IMR-90 (cell line): ENCODE measurements at regions not wholly inside any gene's neighbourhood (a gene's known extent, or its start where the extent isn't known, plus 50 kb on each side); places are given as distances from the start of the nearest gene placed in this dataset.

ENCODE experiments used
- ATAC-seq: fragments of 200-7000 bp; cut with Tn5 transposase; 2 replicates; pipeline ENCODE4 v1.9.1; 2020; ENCODE audit warnings: low read depth, mild to moderate bottlenecking, moderate library complexity
- BruUV-seq: library from RNA; stranded (reverse); fragments of 400-500 nt; replicated peaks from 2 replicates; lab custom pipeline; 2021; lab: Mats Ljungman, UMichigan
- CTCF ChIA-PET: fragments of 300-600 bp; formaldehyde crosslinking; extraction: SDS; loops from one replicate; lab custom pipeline; 2021; ENCODE audit warnings: antibody characterized with exemption; lab: Yijun Ruan, JAX
- POLR2A ChIA-PET: fragments of 300-600 bp; sonication (Branson Sonifier 250); formaldehyde crosslinking; loops from one replicate; lab custom pipeline; 2022; ENCODE audit warnings: antibody characterized with exemption; ENCODE audit not compliant: unreplicated experiment; lab: Charles Lee
- DNase-seq: peaks from one replicate; pipeline ENCODE4 v3.0.0; 2013
- H2AFZ ChIP-seq: replicated peaks from 2 replicates; pipeline ENCODE3; 2013; ENCODE audit warnings: low read length, mild to moderate bottlenecking; ENCODE audit not compliant: poor library complexity
- H2AK5ac ChIP-seq: 2 replicates; pipeline ENCODE4 v1.6.1; 2013; ENCODE audit warnings: low read depth, low read length, inconsistent platforms
- H2AK9ac ChIP-seq: replicated peaks from 2 replicates; pipeline ENCODE3; 2013; ENCODE audit warnings: mild to moderate bottlenecking, low read depth, low read length, moderate library complexity; ENCODE audit not compliant: poor library complexity
- H2BK120ac ChIP-seq: 2 replicates; pipeline ENCODE4 v1.6.1; 2013; ENCODE audit warnings: low read depth, low read length, inconsistent platforms
- H2BK15ac ChIP-seq: 3 replicates; pipeline ENCODE4 v1.6.1; 2013; ENCODE audit warnings: low read depth, low read length, inconsistent platforms
- H2BK20ac ChIP-seq: 2 replicates; pipeline ENCODE4 v1.6.1; 2013; ENCODE audit warnings: low read depth, mild to moderate bottlenecking, inconsistent platforms, low read length, moderate library complexity
- H2BK5ac ChIP-seq: 2 replicates; pipeline ENCODE4 v1.6.1; 2013; ENCODE audit warnings: mild to moderate bottlenecking, low read depth, low read length, inconsistent platforms; ENCODE audit not compliant: poor library complexity, severe bottlenecking
- H3K14ac ChIP-seq: replicated peaks from 2 replicates; pipeline ENCODE4 v1.6.1; 2013; ENCODE audit warnings: low read depth, low read length, inconsistent platforms
- H3K18ac ChIP-seq: 2 replicates; pipeline ENCODE4 v1.6.1; 2013; ENCODE audit warnings: low read depth, low read length, control low read depth
- H3K23ac ChIP-seq: 2 replicates; pipeline ENCODE4 v1.6.1; 2013; ENCODE audit warnings: low read depth, low read length, inconsistent platforms
- H3K27ac ChIP-seq: 2 replicates; pipeline ENCODE4 v1.5.1; 2013; ENCODE audit warnings: mild to moderate bottlenecking, control low read depth, low read length; ENCODE audit not compliant: insufficient read depth
- H3K27me3 ChIP-seq: 2 replicates; pipeline ENCODE4 v1.6.1; 2013; ENCODE audit warnings: low read length; ENCODE audit not compliant: control insufficient read depth, insufficient read depth
- H3K36me3 ChIP-seq: 2 replicates; pipeline ENCODE4 v1.6.1; 2013; ENCODE audit warnings: low read length, mixed read lengths; ENCODE audit not compliant: control insufficient read depth, insufficient read depth
- H3K4ac ChIP-seq: 2 replicates; pipeline ENCODE4 v1.6.1; 2013; ENCODE audit warnings: low read depth, low read length, inconsistent platforms
- H3K4me1 ChIP-seq: 2 replicates; pipeline ENCODE4 v1.6.1; 2013; ENCODE audit warnings: low read length, mixed read lengths; ENCODE audit not compliant: control insufficient read depth, insufficient read depth
- H3K4me2 ChIP-seq: 2 replicates; pipeline ENCODE4 v1.6.1; 2013; ENCODE audit warnings: low read depth, mild to moderate bottlenecking, control low read depth, low read length, moderate library complexity
- H3K4me3 ChIP-seq: 2 replicates; pipeline ENCODE4 v1.5.1; 2013; ENCODE audit warnings: low read depth, mild to moderate bottlenecking, control low read depth, low read length, moderate library complexity; ENCODE audit not compliant: insufficient read depth
- H3K56ac ChIP-seq: 2 replicates; pipeline ENCODE4 v1.6.1; 2013; ENCODE audit warnings: low read length, inconsistent platforms; ENCODE audit not compliant: insufficient read depth; ENCODE audit errors: extremely low read depth
- H3K79me1 ChIP-seq, 2 experiments: 2 replicates each; pipeline ENCODE4 v1.6.1; 2013; ENCODE audit warnings: low read length in 2 of 2, inconsistent platforms in 1 of 2, low read depth in 1 of 2
- H3K9ac ChIP-seq: 2 replicates; pipeline ENCODE4 v1.6.1; 2013; ENCODE audit warnings: low read depth, low read length, control low read depth
- H3K9me1 ChIP-seq: 2 replicates; pipeline ENCODE4 v1.6.1; 2013; ENCODE audit warnings: low read length, inconsistent platforms; ENCODE audit not compliant: insufficient read depth
- H3K9me3 ChIP-seq: 2 replicates; pipeline ENCODE4 v1.6.1; 2013; ENCODE audit warnings: low read length; ENCODE audit not compliant: control insufficient read depth, insufficient read depth
- H4K20me1 ChIP-seq: 2 replicates; pipeline ENCODE4 v1.6.1; 2013; ENCODE audit warnings: low read length, inconsistent platforms; ENCODE audit not compliant: insufficient read depth
- H4K5ac ChIP-seq: 2 replicates; pipeline ENCODE4 v1.6.1; 2013; ENCODE audit warnings: mild to moderate bottlenecking, low read depth, low read length, control low read depth
- H4K8ac ChIP-seq, 2 experiments: 2 replicates each; pipeline ENCODE4 v1.6.1; 2013; ENCODE audit warnings: low read depth in 2 of 2, low read length in 2 of 2, control low read depth in 1 of 2, inconsistent platforms in 1 of 2
- H4K91ac ChIP-seq: 2 replicates; pipeline ENCODE4 v1.6.1; 2013; ENCODE audit warnings: low read depth, low read length, inconsistent platforms; ENCODE audit not compliant: insufficient read depth
- CHD1 ChIP-seq: IDR thresholded peaks from 2 replicates; pipeline ENCODE4 v1.6.1; 2012; ENCODE audit warnings: low read depth, low read length, improper control_type of control experiment
- CTCF ChIP-seq: conservative IDR thresholded peaks from 2 replicates; pipeline ENCODE4 v1.5.1; 2012; ENCODE audit warnings: mild to moderate bottlenecking, low read depth, low read length, improper control_type of control experiment
- MXI1 ChIP-seq: IDR thresholded peaks from 2 replicates; pipeline ENCODE4 v1.6.1; 2012; ENCODE audit warnings: low read depth, mild to moderate bottlenecking, low read length, moderate library complexity, borderline replicate concordance
- RCOR1 ChIP-seq: IDR thresholded peaks from 2 replicates; pipeline ENCODE4 v1.6.1; 2012; ENCODE audit warnings: mild to moderate bottlenecking, low read length, improper control_type of control experiment; ENCODE audit not compliant: insufficient replicate concordance
- WGBS, 2 experiments: methylation state at CpG; one replicate each; pipeline versions ENCODE4 v1.1.5 to v1.1.7; 2013; ENCODE audit warnings: missing lambda C conversion rate in 2 of 2; ENCODE audit not compliant: insufficient read length in 1 of 2; ENCODE audit errors: extremely low coverage in 2 of 2; 5-methylcytosine and 5-hydroxymethylcytosine counted together
- dilution Hi-C: fragments of 300-500 bp; cut with HindIII; formaldehyde crosslinking; loops from one replicate; pipeline ENCODE4 v1.14.3; 2018; ENCODE audit warnings: low sequenced_read_pairs; ENCODE audit not compliant: unreplicated experiment
- in situ Hi-C: fragments of 300-500 bp; cut with MboI; formaldehyde crosslinking; loops from 3 replicates; pipeline ENCODE4 v1.14.3; 2019; ENCODE audit warnings: low sequenced_read_pairs, inconsistent platforms, mixed read lengths
- intact Hi-C: fragments of 100-400 bp; cut with micrococcal nuclease; formaldehyde crosslinking; loops from 2 replicates; pipeline ENCODE4 v1.10.0; 2022

- Histone ChIP-seq H4K5ac (no peak overlapping the region), H3K79me1 (no peaks in the 10 kb centered on the region), H3K4me3 (no peak overlapping the region), H3K9me3 (peaks cover 4% of the 10 kb centered on the region; the same call in 1 of the 2 replicates), H4K20me1 (no peaks in the 10 kb centered on the region), H2BK120ac (no peak overlapping the region), H2BK5ac (no peak overlapping the region), H3K36me3 (no peaks in the 10 kb centered on the region), H3K4me2 (no peak overlapping the region), H4K91ac (no peak overlapping the region), H2AFZ (no peak overlapping the region), H3K4ac (no peak overlapping the region), H3K56ac (no peak overlapping the region), H3K4me1 (no peaks in the 10 kb centered on the region), H4K8ac (no peak overlapping the region), H3K27ac (no peak overlapping the region), H3K9ac (no peak overlapping the region), H3K14ac (no peak overlapping the region), H2BK20ac (no peak overlapping the region), H2AK5ac (no peak overlapping the region), H3K18ac (no peak overlapping the region), H3K9me1 (no peaks in the 10 kb centered on the region), H3K27me3 (no peaks in the 10 kb centered on the region), H2BK15ac (no peak overlapping the region), H3K23ac (no peak overlapping the region), H2AK9ac (no peak overlapping the region)
- no CpG with 5 or more reads among the region's 1 CpG for WGBS, 2 experiments
- CTCF ChIA-PET: no interaction called here
- no peak for ATAC-seq
- POLR2A ChIA-PET: no interaction called here
- DNase-seq: no peak
- no TSS peak for BruUV-seq
- dilution Hi-C loops: no loop called here
- in situ Hi-C loops: no loop called here
- intact Hi-C loops: no loop called here
- TF ChIP-seq CTCF: no peak
- TF ChIP-seq RCOR1: no peak
- no peak for TF ChIP-seq MXI1
- no peak for TF ChIP-seq CHD1
These were observed 475.8 kb upstream of the LRRC4C start for GRCh38 chr11:41935241-41935640.
